ENCODE measurements at regions not wholly inside any gene's neighbourhood (a gene's known extent, or its start where the extent isn't known, plus 50 kb on each side); places are given as distances from the start of the nearest gene placed in this dataset.
"Not testable (repeated sequence)": the region's sequence is repeated elsewhere in the genome, so short reads cannot be mapped to it uniquely, and the experiment has no call there.

- no peak for DNase-seq
Observed at GRCh38 chr9:86600977-86601376, 246.8 kb upstream of the TUT7 start.

- no peak for DNase-seq
Observed at GRCh38 chr9:86600291-86600690, 246.1 kb upstream of the TUT7 start.

- DNase-seq: no peak
Observed at GRCh38 chr9:86599561-86599960, 245.4 kb upstream of the TUT7 start.

- no peak for DNase-seq
Observed at GRCh38 chr9:86598411-86599239, 244.4 kb upstream of the TUT7 start.

GRCh38 chr9:86594724-86595123 is 240.5 kb upstream of the TUT7 start:
- no peak for DNase-seq

GRCh38 chr9:86591472-86591871 is 237.3 kb upstream of the TUT7 start:
- no peak for DNase-seq

GRCh38 chr9:86589730-86590129 is 235.5 kb upstream of the TUT7 start:
- DNase-seq: no peak

GRCh38 chr9:86589273-86589672 is 235.1 kb upstream of the TUT7 start:
- no peak for DNase-seq

GRCh38 chr9:86586144-86586494 is 231.9 kb upstream of the TUT7 start:
- no peak for DNase-seq

GRCh38 chr9:86585422-86586143 is 231.4 kb upstream of the TUT7 start:
- no peak for DNase-seq

GRCh38 chr9:86580688-86581087 is 226.5 kb upstream of the TUT7 start:
- no peak for DNase-seq

- DNase-seq: no peak
Observed at GRCh38 chr9:86578722-86579121, 224.5 kb upstream of the TUT7 start.

GRCh38 chr9:86577420-86578333 is 223.5 kb upstream of the TUT7 start:
- DNase-seq: no peak

- no peak for DNase-seq
Observed at GRCh38 chr9:86575825-86576525, 221.8 kb upstream of the TUT7 start.

- DNase-seq: no peak
Observed at GRCh38 chr9:86575137-86575536, 220.9 kb upstream of the TUT7 start.

- DNase-seq: no peak
Observed at GRCh38 chr9:86573886-86574285, 219.7 kb upstream of the TUT7 start.

GRCh38 chr9:86572904-86573303 is 218.7 kb upstream of the TUT7 start:
- DNase-seq: no peak

- DNase-seq: not testable (repeated sequence)
Observed at GRCh38 chr9:86565603-86566002, 211.4 kb upstream of the TUT7 start.

- no peak for DNase-seq
Observed at GRCh38 chr9:86563936-86564335, 209.7 kb upstream of the TUT7 start.

- no peak for DNase-seq
Observed at GRCh38 chr9:86563350-86563749, 209.1 kb upstream of the TUT7 start.

- no peak for DNase-seq
Observed at GRCh38 chr9:86562691-86563090, 208.5 kb upstream of the TUT7 start.

- DNase-seq: no peak
Observed at GRCh38 chr9:86557918-86558317, 203.7 kb upstream of the TUT7 start.

All from activated naive CD4-positive, alpha-beta T cell treated with Interleukin-2 at 50 U/mL for 16 hours (primary cell).